Neural progenitor cell (in vitro differentiated cells): ENCODE measurements at regions not wholly inside any gene's neighbourhood (a gene's known extent, or its start where the extent isn't known, plus 50 kb on each side); places are given as distances from the start of the nearest gene placed in this dataset.

Experiments used
- CTCF ChIP-seq: fragments of 200-600 bp; sonication (generic); IDR thresholded peaks from 2 replicates; pipeline ENCODE4 v1.5.1; 2017; ENCODE audit warnings: antibody characterized with exemption, mild to moderate bottlenecking
- EZH2 ChIP-seq: fragments of 200-600 bp; sonication (generic); IDR thresholded peaks from 2 replicates; pipeline ENCODE4 v1.6.1; 2017; ENCODE audit warnings: antibody characterized with exemption, mild to moderate bottlenecking, moderate library complexity

GRCh38 chr1:185559151-185559550 lies 175.0 kb upstream of the HMCN1 start:
- TF ChIP-seq CTCF = no peak
- TF ChIP-seq EZH2 = no peak
